ENCODE measurements at regions not wholly inside any gene's neighbourhood (a gene's known extent, or its start where the extent isn't known, plus 50 kb on each side); places are given as distances from the start of the nearest gene placed in this dataset.

DNA sequence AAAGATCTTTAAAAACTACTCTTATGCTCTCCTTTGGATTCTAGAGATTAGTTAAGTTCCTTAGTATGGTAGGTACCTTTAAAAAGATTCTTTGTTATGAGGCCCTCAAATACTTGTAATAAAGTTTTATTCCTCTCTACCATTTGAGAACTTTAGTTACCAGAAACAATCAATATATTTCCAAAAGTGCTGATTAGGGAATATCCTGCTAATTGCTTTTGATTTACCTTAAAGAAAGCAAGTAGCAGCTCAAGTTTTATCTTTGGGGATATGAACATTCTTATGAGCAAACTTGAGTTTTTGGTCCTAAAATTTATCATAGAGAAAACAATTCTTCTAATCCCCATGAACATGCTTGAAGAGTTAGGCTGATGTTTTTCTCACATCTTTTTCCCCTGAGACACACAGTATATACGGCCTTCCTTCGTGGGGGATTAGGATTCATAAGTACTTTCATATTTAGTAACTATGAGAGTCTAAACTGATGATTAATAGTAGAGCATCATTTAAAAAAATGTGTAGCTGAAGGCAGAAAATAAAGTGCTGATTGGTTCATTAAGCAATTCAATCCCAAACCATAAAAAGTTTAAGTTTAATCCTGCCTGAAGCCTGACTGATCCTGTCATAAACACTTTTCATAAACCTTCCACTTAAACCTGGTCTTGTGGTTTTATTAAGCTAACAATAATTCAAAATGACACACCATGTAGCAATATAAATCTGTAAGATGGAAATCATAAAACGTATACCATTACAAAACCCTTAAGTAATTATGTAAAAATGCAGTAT, 380.5 kb upstream of the FBXO33 start:
- no peaks in the 10 kb centered on the region for H3K4me1 Mint-ChIP-seq (ENCODE audit: low read depth)
- ChIA-PET CTCF (no interaction called here), POLR2A (no interaction called here)
- TF ChIP-seq, protein P1, sequence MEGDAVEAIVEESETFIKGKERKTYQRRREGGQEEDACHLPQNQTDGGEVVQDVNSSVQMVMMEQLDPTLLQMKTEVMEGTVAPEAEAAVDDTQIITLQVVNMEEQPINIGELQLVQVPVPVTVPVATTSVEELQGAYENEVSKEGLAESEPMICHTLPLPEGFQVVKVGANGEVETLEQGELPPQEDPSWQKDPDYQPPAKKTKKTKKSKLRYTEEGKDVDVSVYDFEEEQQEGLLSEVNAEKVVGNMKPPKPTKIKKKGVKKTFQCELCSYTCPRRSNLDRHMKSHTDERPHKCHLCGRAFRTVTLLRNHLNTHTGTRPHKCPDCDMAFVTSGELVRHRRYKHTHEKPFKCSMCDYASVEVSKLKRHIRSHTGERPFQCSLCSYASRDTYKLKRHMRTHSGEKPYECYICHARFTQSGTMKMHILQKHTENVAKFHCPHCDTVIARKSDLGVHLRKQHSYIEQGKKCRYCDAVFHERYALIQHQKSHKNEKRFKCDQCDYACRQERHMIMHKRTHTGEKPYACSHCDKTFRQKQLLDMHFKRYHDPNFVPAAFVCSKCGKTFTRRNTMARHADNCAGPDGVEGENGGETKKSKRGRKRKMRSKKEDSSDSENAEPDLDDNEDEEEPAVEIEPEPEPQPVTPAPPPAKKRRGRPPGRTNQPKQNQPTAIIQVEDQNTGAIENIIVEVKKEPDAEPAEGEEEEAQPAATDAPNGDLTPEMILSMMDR (IDR thresholded peaks at IDR 0.05) = no peak
- H3K36me3 Mint-ChIP-seq (ENCODE audit: low read depth) = no peaks in the 10 kb centered on the region
- peaks cover 2% of the 10 kb centered on the region for H3K9me3 Mint-ChIP-seq
- no peak overlapping the region for H3K27ac Mint-ChIP-seq
- no peak for ATAC-seq
- no peaks in the 10 kb centered on the region for H3K27me3 Mint-ChIP-seq
- intact Hi-C loops (cut with micrococcal nuclease) = no loop called here
- DNase-seq = no peak
- H3K4me3 Mint-ChIP-seq = no peak overlapping the region

DNA sequence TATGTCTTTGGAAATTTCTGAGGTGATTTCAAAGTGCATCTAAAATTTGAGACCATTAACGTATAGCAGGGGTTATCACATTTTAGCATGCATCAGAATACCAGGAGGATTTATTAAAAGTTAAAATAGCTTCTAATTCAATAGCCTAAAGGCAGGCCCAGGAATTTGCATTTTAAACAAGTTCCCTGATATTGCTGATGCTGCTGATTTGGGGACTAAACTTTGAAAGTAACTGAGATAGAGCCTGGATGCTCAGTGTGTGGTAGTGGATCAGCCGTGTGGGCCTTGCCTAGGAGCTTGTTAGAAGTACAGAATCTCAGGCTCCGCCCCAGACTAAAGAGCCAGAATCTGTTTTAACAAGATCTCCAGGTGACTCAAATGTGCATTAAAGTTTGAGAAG, 375.0 kb upstream of the FBXO33 start:
- POLR2A ChIA-PET = no interaction called here
- no peaks in the 10 kb centered on the region for H3K36me3 Mint-ChIP-seq (ENCODE audit: low read depth)
- CTCF ChIA-PET = no interaction called here
- intact Hi-C loops (cut with micrococcal nuclease) = no loop called here
- H3K9me3 Mint-ChIP-seq = no peaks in the 10 kb centered on the region
- ATAC-seq = no peak
- no peaks in the 10 kb centered on the region for H3K4me1 Mint-ChIP-seq (ENCODE audit: low read depth)
- DNase-seq = no peak
- no peak overlapping the region for H3K27ac Mint-ChIP-seq
- H3K4me3 Mint-ChIP-seq = no peak overlapping the region
- TF ChIP-seq, protein P1 (IDR thresholded peaks at IDR 0.05) = no peak
- no peaks in the 10 kb centered on the region for H3K27me3 Mint-ChIP-seq

DNA sequence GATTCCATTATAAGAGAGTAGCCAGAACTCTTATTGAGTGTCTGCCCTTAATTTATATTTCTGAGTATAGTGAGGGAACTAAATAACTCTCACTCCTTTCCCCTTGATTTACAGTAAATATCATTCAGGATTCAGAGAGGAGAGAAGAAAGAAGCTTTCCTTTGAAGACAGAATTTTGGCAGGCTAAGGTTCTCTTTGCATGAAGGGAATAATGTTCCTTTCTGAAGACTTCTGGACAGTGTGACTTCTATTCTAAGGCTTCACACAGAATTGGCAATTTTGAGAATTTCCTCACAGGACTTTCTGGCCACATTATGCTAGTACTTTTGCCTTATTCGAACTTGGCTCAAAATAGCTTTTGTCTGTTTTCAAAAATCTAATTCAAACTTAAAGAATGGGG, 352.2 kb upstream of the FBXO33 start:
- ATAC-seq (no peak), DNase-seq (no peak)
- no peaks in the 10 kb centered on the region for H3K4me1 Mint-ChIP-seq (ENCODE audit: low read depth)
- CTCF ChIA-PET = no interaction called here
- H3K36me3 Mint-ChIP-seq (ENCODE audit: low read depth) = no peaks in the 10 kb centered on the region
- POLR2A ChIA-PET = no interaction called here
- no peak overlapping the region for H3K27ac Mint-ChIP-seq
- H3K27me3 Mint-ChIP-seq = no peaks in the 10 kb centered on the region
- H3K9me3 Mint-ChIP-seq = no peaks in the 10 kb centered on the region
- intact Hi-C loops (cut with micrococcal nuclease) = no loop called here
- TF ChIP-seq, protein P1 (IDR thresholded peaks at IDR 0.05) = no peak
- no peak overlapping the region for H3K4me3 Mint-ChIP-seq

DNA sequence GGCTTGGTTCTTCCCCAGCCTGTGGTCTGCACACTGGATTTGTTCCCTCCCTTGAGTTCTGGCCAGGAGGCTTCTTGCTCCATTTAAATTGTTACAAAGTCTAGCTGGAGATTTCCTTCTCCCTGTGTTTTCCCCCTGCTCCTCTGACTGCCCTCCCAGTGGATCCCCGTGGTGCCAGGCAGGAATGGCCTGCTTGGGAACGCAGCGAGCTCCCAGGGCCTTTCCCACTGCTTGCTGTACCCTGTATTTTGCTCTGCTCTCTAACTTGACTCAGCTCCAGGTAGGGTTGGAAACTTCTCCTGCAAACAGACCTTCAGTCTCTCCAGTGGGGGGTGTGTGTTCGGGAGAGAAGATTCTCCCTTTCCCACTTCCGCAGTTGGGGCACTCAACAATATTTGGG, 349.2 kb upstream of the FBXO33 start:
- ChIA-PET POLR2A (no interaction called here), CTCF (no interaction called here)
- DNase-seq = no peak
- no peaks in the 10 kb centered on the region for H3K27me3 Mint-ChIP-seq
- H3K36me3 Mint-ChIP-seq (ENCODE audit: low read depth) = no peaks in the 10 kb centered on the region
- no peaks in the 10 kb centered on the region for H3K4me1 Mint-ChIP-seq (ENCODE audit: low read depth)
- TF ChIP-seq, protein P1 (IDR thresholded peaks at IDR 0.05) = no peak
- H3K27ac Mint-ChIP-seq = no peak overlapping the region
- intact Hi-C loops (cut with micrococcal nuclease) = no loop called here
- H3K4me3 Mint-ChIP-seq = no peak overlapping the region
- H3K9me3 Mint-ChIP-seq = peaks cover 10% of the 10 kb centered on the region
- ATAC-seq = no peak

DNA sequence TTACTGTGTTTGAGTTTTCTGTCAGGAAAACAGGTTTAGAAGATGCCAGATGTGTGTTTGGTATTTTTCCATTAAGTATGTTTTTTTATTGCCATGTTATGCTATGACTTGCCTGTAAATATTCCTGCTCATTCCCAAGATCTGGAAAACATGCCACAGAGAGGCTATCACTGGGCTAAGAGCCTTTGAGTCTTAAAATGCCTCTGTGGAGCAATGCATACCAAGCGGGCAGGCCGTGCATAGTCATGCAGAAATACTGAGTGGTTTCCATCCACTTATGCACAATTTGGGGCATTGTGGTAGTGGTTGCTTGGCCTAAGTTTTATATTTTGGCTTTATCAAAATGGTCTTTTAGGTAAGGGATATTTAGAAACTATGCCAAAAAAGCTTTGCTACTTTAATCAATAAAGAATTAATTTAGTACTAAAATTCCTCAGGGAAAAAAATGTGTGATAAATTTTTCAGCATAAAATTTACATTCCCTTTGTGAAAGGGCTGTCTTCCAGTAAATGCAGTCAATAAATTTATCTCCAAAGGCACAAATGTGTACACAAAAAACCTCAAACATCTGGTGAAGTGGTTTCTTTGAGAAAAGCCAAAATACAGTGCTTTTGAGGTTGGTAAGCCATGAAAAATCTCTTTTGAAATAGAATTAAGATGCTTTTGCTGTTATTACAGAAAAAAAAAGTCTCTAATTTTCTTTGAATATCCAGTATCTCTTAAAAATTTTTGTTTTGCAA, 341.3 kb upstream of the FBXO33 start:
- Mint-ChIP-seq H3K4me1 (ENCODE audit: low read depth) (no peaks in the 10 kb centered on the region), H3K4me3 (no peak overlapping the region), H3K27ac (no peak overlapping the region), H3K27me3 (no peaks in the 10 kb centered on the region), H3K36me3 (ENCODE audit: low read depth) (no peaks in the 10 kb centered on the region), H3K9me3 (peaks cover 6% of the 10 kb centered on the region)
- ATAC-seq = no peak
- TF ChIP-seq, protein P1 (IDR thresholded peaks at IDR 0.05) = no peak
- ChIA-PET POLR2A (no interaction called here), CTCF (no interaction called here)
- intact Hi-C loops (cut with micrococcal nuclease) = no loop called here
- no peak for DNase-seq
